ENCODE measurements at regions not wholly inside any gene's neighbourhood (a gene's known extent, or its start where the extent isn't known, plus 50 kb on each side); places are given as distances from the start of the nearest gene placed in this dataset.

DNA sequence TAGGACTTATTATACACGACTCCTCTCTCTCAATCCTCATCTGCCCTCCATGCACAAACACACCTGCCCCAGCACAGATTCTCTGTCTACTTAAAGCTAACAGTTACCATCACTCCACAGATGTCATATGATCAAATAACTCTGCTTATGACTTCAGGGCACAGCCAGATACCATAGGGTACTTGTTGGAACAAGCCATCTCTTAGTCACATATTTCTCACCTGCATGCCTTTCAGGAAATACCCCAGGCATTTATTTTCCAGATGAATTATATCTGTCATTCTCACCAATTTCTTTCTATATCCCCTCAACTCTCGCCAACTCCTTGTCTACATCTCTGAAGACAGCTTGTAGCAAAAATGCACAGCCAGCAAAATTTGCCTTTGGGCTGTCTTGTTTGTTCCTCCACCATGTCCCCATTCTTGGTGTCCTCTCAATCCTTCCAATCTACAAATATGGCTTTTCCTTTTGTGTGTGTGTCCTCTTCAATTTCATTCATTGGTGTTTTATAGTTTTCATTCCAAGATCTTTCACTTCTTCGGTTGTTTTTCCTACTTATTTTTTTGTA lies 353.9 kb upstream of the CAMK1G start:
- DNase-seq (ENCODE audit: low read depth) = no peak

- no peak for DNase-seq (ENCODE audit: low read depth)
Measured at GRCh38 chr1:209230314-209230713, 353.2 kb upstream of the CAMK1G start.

- no peak for DNase-seq (ENCODE audit: low read depth)
Measured at GRCh38 chr1:209231476-209232156, 351.9 kb upstream of the CAMK1G start.

- DNase-seq (ENCODE audit: low read depth) = no peak
Measured at GRCh38 chr1:209232197-209232596, 351.3 kb upstream of the CAMK1G start.

GRCh38 chr1:209232759-209233158 lies 350.8 kb upstream of the CAMK1G start:
- no peak for DNase-seq (ENCODE audit: low read depth)

DNA sequence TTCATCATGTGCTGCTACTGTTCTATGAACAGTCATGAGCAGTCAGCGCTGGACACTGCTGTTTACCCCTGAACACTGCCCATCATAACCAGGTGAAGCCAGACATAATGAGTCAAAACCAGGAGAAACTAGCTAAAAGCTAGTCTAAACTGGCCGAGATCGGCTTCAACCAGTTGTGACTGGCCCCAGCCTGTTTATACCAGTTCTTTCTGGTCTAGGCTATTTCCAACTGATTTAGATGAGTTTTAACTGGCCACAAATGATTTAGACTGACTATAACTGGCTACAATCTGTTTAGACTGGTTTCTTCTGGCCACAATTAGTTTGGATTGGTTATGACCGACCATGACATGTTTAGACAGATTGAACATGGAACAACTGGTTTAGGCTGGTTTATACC lies 348.3 kb upstream of the CAMK1G start:
- no peak for DNase-seq (ENCODE audit: low read depth)

- no peak for DNase-seq (ENCODE audit: low read depth)
Measured at GRCh38 chr1:209238356-209238755, 345.2 kb upstream of the CAMK1G start.

- DNase-seq (ENCODE audit: low read depth) = no peak
Measured at GRCh38 chr1:209240351-209240750, 343.2 kb upstream of the CAMK1G start.

GRCh38 chr1:209241487-209241886 lies 342.0 kb upstream of the CAMK1G start:
- DNase-seq (ENCODE audit: low read depth) = no peak

DNA sequence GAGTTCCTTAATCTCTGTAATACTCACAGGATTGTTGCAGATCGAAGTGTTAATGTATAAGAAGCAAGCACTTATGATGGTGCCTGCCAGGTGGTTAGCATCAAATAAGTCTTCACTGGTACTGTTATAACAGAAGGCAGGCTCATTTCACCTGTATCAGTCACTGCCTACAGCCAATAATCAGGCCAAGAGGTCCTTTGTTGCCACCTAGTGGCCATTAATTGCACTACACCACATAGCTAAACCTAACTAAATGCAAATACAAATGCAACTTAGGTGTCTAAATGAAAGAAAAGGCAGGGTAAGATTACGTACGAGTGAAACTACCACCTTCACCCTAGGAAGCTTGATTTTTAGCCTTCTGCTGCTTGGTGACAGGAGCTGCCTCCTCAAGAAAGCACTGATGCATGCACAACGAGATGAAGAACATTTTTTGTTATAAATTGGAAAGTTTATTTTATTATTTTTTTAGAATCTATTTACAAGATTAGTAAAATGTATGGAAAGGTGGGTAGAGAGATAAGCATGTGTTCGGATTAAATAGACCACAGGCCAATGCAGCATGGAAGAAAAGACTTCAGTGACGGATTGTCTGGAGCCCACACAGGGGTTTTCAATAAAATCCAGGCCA lies 334.8 kb upstream of the CAMK1G start:
- peak; percentile 16 for DNase-seq (ENCODE audit: low read depth)

- DNase-seq (ENCODE audit: low read depth) = no peak
Measured at GRCh38 chr1:209249280-209249670, 334.2 kb upstream of the CAMK1G start.

DNA sequence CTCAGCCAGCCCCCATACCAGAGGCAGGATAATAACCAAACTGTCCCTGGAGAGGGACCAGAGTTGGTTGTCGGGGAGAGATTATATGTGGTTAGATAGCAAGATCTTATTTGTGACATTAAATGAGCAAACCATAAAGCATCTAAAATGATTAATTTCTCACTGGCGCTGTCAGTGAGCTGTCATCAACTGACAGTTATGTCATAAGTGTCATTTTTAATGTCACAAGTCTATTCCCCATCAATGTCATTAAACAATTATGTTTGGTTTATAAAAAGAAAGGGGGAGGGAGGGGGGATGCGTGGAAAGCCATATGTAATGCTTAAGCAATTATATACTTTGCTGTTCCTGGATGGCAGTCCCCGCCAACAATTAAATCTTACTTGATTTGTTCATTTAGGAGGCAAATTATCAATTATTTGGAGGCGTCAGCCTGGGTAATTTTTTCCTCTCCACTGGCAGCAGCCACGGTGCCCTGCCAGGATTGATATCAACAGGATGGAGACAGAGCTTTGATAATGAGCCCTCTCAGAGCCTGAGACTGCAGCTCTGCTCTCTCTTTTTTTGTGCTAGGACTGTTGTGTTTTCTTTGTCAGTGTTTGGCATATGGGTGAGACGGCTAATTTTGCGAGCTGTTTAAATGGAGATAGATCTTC lies 333.6 kb upstream of the CAMK1G start:
- DNase-seq (ENCODE audit: low read depth) = no peak

DNA sequence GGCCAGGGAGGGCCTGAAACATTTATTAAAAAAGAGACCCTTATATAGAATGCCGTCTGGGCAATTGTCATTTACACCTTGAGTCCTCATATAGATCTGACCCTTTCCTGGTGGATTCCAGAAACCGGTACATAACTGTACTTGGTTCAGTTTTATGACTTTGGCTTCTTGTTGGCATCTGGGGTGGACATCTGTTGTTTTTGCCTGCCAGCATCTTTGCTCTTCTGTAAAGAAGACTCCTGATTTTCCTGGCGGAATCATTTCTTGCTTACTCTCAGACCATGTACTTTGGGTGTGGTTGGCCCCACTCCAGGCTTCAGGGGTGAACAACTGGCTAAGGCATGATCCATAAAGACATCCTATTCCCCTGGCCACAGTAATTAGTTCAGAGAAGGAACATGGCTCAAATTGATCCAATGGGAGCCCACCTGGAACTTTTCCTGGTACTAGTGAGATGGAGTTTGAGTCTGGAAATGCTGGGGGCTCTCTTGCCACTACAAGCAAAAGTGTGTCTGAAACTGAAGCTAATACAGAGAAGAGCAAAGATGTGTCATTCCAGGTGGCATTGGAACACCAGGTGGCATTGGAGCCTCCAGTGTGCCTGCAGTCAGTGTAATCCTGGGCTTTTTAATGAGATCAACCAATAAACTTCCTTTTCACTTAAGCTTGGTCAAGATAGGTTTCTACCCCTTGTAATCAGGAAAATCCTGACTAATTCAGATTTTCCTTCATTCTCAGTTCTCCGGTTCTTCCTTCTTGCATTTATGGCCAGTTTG lies 332.5 kb upstream of the CAMK1G start:
- DNase-seq (ENCODE audit: low read depth) = no peak

- DNase-seq (ENCODE audit: low read depth) = no peak
Measured at GRCh38 chr1:209256766-209257350, 326.7 kb upstream of the CAMK1G start.

DNA sequence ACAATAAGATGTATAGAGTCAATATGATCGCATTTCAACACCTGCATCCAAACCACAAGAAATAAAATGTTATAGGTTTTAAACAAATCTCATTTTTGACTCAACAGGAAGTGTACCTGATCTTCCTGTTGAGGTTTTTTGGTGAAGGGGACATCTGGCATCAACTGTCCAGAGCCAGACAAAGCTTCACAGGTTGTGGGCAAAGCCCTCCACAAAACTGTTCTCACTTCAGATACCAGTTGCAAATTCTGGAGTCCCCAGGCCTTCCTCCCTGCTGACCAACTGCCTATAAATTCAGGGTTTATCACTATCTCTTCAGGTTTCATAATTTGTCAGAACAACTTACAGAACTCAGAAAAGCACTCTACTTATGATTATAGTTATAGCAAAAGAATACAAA lies 326.1 kb upstream of the CAMK1G start:
- no peak for DNase-seq (ENCODE audit: low read depth)

- no peak for DNase-seq (ENCODE audit: low read depth)
Measured at GRCh38 chr1:209260136-209260535, 323.4 kb upstream of the CAMK1G start.

GRCh38 chr1:209262631-209263030 lies 320.9 kb upstream of the CAMK1G start:
- DNase-seq (ENCODE audit: low read depth) = no peak

GRCh38 chr1:209265301-209265700 lies 318.2 kb upstream of the CAMK1G start:
- DNase-seq (ENCODE audit: low read depth) = no peak

- no peak for DNase-seq (ENCODE audit: low read depth)
Measured at GRCh38 chr1:209266590-209267205, 316.8 kb upstream of the CAMK1G start.

- DNase-seq (ENCODE audit: low read depth) = no peak
Measured at GRCh38 chr1:209267968-209268367, 315.5 kb upstream of the CAMK1G start.

DNA sequence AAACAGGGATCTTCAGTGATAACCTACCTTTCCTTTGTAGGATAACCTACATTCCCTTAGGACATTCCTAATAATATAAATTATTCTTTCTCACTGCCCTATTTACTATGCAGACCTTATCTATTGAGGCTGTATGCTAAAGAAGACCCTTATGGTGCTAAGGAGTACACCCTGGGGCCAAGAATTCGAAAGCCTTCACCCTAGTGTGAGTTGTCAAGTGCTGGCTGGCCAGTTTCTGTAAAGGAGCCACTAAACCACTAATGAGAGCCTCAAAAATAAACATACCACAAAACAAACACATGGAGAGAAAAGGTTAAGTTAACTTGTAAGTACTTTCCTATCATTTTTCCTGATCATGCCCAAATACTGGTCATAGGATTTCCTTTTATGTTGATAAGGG lies 315.0 kb upstream of the CAMK1G start:
- DNase-seq (ENCODE audit: low read depth) = no peak

- no peak for DNase-seq (ENCODE audit: low read depth)
Measured at GRCh38 chr1:209276321-209276720, 307.2 kb upstream of the CAMK1G start.
